GM19395 (cell line): ENCODE measurements at regions not wholly inside any gene's neighbourhood (a gene's known extent, or its start where the extent isn't known, plus 50 kb on each side); places are given as distances from the start of the nearest gene placed in this dataset.
A peak's percentile ranks its signal among the peaks of the same experiment; 100 is the strongest.

Experiments
- ATAC-seq: cut with Tn5 transposase; IDR thresholded peaks from one replicate; pipeline ENCODE4 v1.9.1; 2021; ENCODE audit warnings: mild to moderate bottlenecking, moderate library complexity; ENCODE audit not compliant: unreplicated experiment

GRCh38 chr6:122040261-122040660 lies 359.2 kb upstream of the HSF2 start:
- no peak for ATAC-seq

- ATAC-seq = no peak
Measured at GRCh38 chr6:122042380-122042779, 357.1 kb upstream of the HSF2 start.

DNA sequence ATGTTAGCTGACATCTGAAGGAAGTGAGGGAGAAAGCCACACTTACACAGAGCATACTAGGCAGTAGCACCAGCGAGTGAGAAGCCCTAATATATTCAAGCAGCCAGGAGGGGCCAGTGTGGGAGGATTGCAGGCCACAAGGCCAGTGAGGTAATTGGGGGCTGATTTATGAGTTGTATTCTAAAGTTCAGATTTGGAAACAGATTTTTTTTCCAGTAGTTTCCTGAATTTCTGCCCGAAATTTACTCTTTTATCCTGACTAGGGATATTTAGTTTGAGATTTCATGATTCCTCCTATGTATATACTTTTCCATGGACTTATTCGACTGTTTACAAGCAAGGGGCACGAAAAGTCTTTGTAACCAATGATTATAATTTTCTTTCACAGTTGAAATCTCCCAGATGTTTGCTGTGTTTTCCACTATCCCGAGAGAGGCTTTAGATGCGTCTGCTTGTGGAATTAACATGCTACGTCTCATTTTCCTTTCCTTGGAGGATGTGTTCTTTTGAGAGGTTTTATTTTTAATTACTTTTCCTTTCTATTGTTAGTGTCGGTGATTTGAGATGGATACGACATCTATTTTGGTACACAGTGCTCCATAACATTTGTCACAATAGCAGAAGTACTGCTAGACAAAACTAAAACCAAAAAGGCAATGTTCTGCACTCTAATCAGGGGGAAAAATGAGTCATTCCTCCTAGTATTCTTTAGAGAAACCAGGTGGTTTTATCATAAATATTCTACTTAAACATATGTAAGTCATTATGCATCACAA lies 356.3 kb upstream of the HSF2 start:
- no peak for ATAC-seq

DNA sequence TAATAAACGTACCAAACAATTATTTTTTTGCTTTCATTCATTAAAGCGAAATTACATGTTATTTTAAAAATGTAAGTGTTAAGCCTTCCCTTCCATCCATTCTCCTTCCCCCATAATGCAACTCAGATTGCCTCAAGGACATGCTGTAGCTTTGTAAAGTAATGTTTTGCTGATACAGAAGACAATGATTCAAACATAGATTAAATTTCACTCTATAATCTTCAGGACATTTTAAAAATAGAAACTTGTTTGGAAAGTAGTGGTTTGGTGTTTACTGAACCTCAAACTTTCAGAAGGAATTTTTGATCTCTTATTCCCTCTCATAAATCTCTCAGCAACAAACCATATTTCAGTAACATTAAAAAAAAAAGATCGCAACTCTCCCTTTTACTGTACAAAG lies 350.9 kb upstream of the HSF2 start:
- ATAC-seq = no peak

- ATAC-seq = no peak
Measured at GRCh38 chr6:122049341-122049740, 350.1 kb upstream of the HSF2 start.

DNA sequence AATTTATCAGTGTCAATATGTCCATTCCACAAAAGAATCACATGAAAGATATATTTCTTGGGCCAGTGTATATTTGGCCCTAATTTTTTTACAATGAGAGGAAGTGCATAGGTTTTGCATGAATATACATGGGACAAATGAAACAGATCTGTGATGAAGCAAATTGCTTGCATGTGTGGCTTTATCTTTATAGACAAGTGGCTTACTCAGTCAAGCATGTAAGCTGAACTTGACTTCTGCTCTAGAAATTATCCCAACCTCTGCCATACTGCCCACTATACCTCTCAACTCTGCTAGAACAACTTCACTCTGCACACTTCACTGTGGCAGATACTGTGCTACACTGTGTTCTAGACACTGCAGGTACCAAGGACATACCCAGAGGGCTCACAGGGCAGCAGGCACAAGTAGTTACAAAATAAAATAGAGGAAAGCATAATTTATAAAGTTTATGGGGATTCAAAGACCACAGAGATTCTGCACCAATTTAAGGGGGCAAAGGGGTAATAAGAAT lies 349.2 kb upstream of the HSF2 start:
- no peak for ATAC-seq

DNA sequence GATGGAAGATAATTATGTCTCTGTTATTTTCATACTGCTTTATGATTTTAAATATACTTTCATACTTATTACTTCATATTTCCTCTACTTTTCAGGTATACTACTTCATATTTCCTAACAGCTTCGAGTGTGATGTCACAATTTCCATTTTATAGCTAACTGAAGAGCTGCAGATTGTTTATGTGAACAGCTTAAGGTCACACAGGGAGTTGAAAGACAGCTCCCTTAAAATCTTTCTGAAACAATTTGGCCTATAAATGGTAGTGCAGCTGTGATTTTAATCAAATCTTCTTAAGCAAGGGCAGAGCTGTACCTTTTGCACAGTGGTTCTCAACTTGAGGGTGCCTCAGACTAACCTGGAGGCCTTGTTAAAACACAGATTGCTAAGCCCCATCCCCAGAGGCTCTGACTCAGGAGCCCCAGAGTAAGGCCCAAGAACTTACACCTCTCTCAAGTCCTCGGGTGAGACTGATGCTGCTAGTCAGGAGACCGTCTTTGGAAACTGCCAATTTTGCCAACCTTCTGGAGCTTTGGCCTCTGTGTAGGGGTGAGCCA lies 347.0 kb upstream of the HSF2 start:
- ATAC-seq = no peak

DNA sequence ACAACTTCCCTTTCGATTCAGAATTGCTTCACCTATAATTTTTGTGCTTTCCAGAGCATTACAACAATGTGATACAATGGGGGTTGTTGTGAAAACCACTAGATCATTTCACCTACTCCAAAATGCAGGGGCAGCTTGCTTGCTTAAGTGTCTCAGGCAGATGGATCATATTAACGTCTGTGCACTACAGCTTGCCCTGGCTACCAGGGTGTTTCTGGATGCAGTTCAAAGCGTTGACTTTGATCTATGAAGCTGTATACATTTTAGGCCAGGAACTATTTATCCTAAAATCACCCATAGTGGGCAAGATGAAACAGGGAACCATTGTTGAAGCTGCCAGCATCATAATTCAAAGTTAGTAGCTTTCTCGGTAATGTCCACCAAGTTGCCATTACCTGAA lies 339.5 kb upstream of the HSF2 start:
- no peak for ATAC-seq

GRCh38 chr6:122061855-122062254 lies 337.6 kb upstream of the HSF2 start:
- ATAC-seq = no peak

DNA sequence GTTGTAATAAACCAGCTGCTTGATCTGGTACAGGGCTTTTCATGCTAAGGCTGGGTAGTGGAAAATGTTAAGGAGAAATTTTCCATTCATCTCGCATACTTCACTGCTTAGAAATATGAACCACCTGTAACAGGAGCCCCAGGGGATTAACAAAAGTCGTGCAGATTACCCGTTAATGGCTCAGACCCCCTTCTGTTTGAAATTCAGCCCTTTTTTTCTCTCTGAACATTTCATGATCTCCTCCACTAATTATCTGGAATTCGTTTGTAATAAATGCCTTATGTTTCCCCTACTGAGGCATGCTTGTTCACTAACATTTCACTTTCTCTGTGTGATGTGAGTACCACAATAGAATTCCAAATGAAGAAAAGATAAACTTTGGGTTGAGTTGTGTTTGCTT lies 336.4 kb upstream of the HSF2 start:
- no peak for ATAC-seq

- no peak for ATAC-seq
Measured at GRCh38 chr6:122063761-122064160, 335.7 kb upstream of the HSF2 start.

DNA sequence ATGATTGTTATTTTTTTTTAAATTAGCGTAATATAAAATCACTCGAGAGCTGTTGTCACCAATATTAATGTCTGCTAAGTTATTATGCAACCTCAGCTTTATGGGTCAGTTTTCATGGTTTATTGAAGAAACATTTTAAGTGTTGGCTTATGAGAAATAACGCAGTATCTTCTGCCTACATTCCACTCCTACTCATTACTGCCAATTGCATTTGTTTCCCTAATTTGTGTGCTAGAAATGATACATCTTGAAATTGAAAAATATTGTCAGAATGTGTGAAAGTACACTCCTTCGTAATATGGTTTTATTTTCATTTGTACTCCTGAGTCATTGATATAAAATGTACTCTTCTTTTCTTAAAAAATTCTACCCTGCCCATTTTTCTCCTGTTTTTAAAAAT lies 333.3 kb upstream of the HSF2 start:
- ATAC-seq = no peak

- ATAC-seq = no peak
Measured at GRCh38 chr6:122068291-122068769, 331.1 kb upstream of the HSF2 start.

DNA sequence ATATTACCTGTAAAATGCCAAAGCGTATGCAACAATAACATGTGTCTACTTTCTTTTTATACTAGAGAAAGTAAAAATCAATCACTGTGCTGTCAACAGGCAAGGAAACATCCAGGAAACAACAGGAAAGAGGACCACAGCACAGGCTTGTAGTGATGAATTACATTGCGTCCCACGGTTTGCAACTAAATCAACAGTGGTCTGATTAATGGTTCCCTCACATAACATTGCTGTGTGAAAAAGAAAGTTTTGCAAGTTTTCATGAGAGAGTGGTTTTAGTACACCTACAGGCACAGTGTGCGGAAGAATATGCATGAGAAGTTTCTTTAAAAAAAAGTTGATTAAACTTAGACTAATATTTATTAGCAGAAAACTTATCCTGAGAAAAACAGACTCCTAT lies 329.5 kb upstream of the HSF2 start:
- ATAC-seq = no peak

- ATAC-seq = no peak
Measured at GRCh38 chr6:122072014-122072647, 327.3 kb upstream of the HSF2 start.

DNA sequence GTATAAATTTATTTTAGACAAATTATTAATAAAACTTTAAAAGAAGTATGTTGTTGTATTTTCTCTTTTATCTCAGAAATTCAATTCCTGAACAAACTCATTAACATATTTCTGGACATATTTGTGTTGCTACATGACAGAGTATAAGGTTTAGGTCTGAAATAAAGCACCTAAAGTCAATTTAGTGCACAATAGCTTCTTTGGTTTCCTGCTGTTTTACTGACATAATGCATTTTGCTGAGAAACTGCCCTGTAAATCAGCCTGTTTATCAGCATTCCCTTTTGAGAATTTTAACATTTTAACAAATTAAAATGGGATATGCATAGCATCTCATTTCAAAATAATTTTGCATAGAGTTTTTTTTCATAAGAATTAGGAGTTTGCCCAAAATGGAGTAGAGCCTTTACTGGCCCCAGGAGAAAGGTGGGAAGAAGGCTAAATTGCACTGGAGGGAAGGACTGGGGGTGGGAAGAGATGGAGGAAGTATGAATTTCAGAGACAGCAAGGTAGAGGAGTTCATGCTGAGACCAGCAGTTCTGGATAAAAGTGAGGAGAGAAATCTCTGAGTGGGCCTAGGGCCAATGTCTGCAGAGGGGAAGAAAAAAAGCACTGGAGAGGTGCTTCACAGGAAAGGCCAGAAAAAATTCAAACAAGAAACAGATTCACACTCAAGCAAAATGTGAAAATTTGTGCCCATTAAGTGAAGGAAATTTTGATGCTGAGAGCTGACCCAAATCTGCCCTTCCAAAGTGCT lies 324.2 kb upstream of the HSF2 start:
- ATAC-seq = no peak

DNA sequence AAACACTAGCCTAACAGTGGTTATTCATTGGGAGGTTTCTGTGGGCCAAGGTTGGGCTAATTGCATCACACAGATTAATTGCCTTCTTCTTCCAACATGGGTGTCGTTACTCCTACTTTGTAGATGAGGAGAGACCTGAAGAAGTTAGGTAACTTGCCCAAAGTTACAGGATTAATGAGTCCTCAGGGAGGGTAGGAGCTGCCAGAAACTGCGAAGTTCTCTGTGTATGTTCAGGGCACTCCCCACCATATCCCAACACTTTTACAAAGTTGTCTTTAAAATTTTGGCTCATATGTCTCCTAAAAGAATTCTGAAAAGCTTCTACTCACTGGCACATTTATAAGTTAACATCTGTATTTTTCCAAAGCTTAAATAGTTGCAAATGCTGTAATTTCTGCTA lies 323.5 kb upstream of the HSF2 start:
- no peak for ATAC-seq

GRCh38 chr6:122077603-122078002 lies 321.8 kb upstream of the HSF2 start:
- ATAC-seq = peak; percentile 66

DNA sequence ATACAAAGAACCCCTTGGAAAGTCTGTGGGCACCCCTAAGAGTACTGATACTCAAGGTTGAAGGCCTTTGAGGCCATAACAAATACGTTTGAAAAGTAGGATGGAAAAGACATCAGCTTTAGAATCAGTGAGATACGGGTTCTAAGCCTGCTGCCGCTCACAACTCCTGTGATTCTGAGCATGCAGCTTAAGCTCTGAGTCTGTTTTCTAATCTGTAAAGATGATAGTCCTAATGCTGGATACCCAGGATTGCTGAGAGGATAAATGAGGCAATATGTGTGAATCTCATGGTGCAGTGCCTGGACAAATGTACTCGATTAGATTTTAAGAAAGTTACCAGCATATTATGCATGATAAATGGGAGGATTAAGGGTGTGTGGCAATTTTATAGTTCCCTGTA lies 321.0 kb upstream of the HSF2 start:
- ATAC-seq = no peak

- no peak for ATAC-seq
Measured at GRCh38 chr6:122079916-122080315, 319.5 kb upstream of the HSF2 start.

- ATAC-seq = no peak
Measured at GRCh38 chr6:122081921-122082320, 317.5 kb upstream of the HSF2 start.
